ENCODE measurements at regions not wholly inside any gene's neighbourhood (a gene's known extent, or its start where the extent isn't known, plus 50 kb on each side); places are given as distances from the start of the nearest gene placed in this dataset.
"Not testable (repeated sequence)": the region's sequence is repeated elsewhere in the genome, so short reads cannot be mapped to it uniquely, and the experiment has no call there.

- TF ChIP-seq, protein P1, sequence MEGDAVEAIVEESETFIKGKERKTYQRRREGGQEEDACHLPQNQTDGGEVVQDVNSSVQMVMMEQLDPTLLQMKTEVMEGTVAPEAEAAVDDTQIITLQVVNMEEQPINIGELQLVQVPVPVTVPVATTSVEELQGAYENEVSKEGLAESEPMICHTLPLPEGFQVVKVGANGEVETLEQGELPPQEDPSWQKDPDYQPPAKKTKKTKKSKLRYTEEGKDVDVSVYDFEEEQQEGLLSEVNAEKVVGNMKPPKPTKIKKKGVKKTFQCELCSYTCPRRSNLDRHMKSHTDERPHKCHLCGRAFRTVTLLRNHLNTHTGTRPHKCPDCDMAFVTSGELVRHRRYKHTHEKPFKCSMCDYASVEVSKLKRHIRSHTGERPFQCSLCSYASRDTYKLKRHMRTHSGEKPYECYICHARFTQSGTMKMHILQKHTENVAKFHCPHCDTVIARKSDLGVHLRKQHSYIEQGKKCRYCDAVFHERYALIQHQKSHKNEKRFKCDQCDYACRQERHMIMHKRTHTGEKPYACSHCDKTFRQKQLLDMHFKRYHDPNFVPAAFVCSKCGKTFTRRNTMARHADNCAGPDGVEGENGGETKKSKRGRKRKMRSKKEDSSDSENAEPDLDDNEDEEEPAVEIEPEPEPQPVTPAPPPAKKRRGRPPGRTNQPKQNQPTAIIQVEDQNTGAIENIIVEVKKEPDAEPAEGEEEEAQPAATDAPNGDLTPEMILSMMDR (IDR thresholded peaks at IDR 0.05; ENCODE audit: low read length, missing control alignments), result no peak
- no peak overlapping the region for H3K4me3 ChIP-seq (replicated peaks; ENCODE audit: low read depth, low read length)
- peak; percentile 16 for DNase-seq (ENCODE audit: low read depth)
These were observed 1699.1 kb downstream of the BRINP3 start for GRCh38 chr1:188778578-188778977.

DNA sequence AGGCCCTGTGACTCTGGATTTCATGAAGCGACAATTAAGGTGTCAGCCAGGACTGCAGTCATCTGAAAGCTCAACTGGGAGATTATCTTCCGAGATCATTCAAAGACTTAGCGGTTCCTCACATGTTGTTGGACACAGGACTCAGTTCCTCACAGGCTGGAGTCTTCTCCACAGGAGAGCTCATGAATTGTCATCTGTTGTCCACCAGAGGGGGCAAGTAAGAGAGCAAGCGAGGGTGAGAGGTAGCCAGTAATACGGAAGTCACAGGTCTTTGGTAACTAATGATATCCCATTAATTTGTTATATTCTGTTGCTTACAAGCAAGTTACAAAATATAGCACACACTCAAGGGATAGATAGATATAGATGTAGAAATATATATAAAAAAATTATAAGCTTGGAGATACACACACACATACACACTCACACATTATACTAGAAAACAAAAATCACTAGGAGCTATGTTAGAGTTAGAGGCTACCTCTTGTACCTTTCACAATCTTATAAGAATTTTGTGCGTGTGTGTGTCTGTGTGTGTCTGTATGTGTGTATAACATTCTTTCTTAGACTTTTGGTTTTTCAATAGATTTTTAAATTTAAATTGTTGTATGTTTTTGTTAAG lies 1695.3 kb downstream of the BRINP3 start:
- TF ChIP-seq, protein P1 (IDR thresholded peaks at IDR 0.05; ENCODE audit: low read length, missing control alignments), result peak; percentile 58
- H3K4me3 ChIP-seq (replicated peaks; ENCODE audit: low read depth, low read length), result no peak overlapping the region
- peak; percentile 45 for DNase-seq (ENCODE audit: low read depth)

- no peak for DNase-seq (ENCODE audit: low read depth)
- TF ChIP-seq, protein P1 (IDR thresholded peaks at IDR 0.05; ENCODE audit: low read length, missing control alignments), result no peak
- H3K4me3 ChIP-seq (replicated peaks; ENCODE audit: low read depth, low read length), result no peak overlapping the region
These were observed 1682.7 kb downstream of the BRINP3 start for GRCh38 chr1:188794969-188795368.

GRCh38 chr1:188812153-188812552 lies 1665.5 kb downstream of the BRINP3 start:
- not testable (repeated sequence) for DNase-seq (ENCODE audit: low read depth)

GRCh38 chr1:188812836-188813573 lies 1664.7 kb downstream of the BRINP3 start:
- DNase-seq (ENCODE audit: low read depth); H3K4me3 ChIP-seq (replicated peaks; ENCODE audit: low read depth, low read length): not testable (repeated sequence)

More at GRCh38 chr1:188812153-188812552, 1665.5 kb downstream of the BRINP3 start:
- not testable (repeated sequence) for H3K4me3 ChIP-seq (replicated peaks; ENCODE audit: low read depth, low read length)

DNA sequence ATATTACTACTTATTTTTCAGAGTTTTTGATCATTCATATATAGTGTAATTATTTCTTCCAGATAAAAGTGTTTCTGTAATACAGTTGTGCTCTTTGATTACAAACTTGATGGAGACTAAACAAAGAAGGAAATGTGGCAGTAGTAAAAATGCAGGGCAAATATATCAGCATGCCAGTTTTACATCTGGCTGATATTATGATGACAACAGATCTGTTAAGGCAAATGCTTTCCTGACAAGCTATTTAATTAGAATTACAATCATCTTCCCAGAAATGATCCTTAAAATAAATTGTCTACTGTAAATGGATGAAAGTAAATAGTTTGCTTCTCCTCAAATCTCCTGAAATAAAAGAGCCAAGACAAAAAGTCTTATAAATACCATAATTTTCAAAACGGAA lies 1659.8 kb downstream of the BRINP3 start:
- TF ChIP-seq, protein P1 (IDR thresholded peaks at IDR 0.05; ENCODE audit: low read length, missing control alignments), result no peak
- H3K4me3 ChIP-seq (replicated peaks; ENCODE audit: low read depth, low read length), result no peak overlapping the region
- DNase-seq (ENCODE audit: low read depth), result no peak

- H3K4me3 ChIP-seq (replicated peaks; ENCODE audit: low read depth, low read length), result no peak overlapping the region
- TF ChIP-seq, protein P1 (IDR thresholded peaks at IDR 0.05; ENCODE audit: low read length, missing control alignments), result no peak
- DNase-seq (ENCODE audit: low read depth), result peak; percentile 2
These were observed 1655.4 kb downstream of the BRINP3 start for GRCh38 chr1:188822248-188822647.

DNA sequence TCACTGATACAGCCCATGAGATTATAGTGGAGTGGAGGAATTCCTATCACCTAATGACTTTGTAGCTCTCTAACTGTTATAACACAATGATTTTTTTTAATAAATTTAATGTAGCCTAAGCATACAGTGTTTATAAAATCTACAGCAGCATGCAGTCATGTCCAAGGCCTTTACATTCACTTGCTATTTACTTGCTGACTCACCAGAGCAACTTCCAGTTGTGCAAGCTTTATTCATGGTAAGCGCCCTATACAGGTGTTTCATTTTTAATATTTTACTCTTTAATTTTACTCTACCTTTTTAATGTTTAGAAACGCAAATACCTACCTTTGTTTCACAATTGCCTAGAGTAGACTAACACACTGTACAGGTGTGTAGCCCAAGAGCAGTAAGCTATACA lies 1652.2 kb downstream of the BRINP3 start:
- TF ChIP-seq, protein P1 (IDR thresholded peaks at IDR 0.05; ENCODE audit: low read length, missing control alignments), result no peak
- no peak overlapping the region for H3K4me3 ChIP-seq (replicated peaks; ENCODE audit: low read depth, low read length)
- DNase-seq (ENCODE audit: low read depth), result no peak
